CD4-positive, alpha-beta memory T cell (primary cell): ENCODE measurements at regions not wholly inside any gene's neighbourhood (a gene's known extent, or its start where the extent isn't known, plus 50 kb on each side); places are given as distances from the start of the nearest gene placed in this dataset.

Source experiments
- CTCF ChIA-PET: fragments of 350-600 bp; sonication (Branson Sonifier 250); formaldehyde crosslinking; loops from one replicate; lab custom pipeline; 2021; ENCODE audit warnings: inconsistent platforms; ENCODE audit not compliant: partially characterized antibody; lab: Charles Lee
- POLR2A ChIA-PET: fragments of 350-600 bp; sonication (Branson Sonifier 250); formaldehyde crosslinking; loops from one replicate; lab custom pipeline; 2021; ENCODE audit not compliant: partially characterized antibody; lab: Charles Lee
- DNase-seq, 5 donors: peaks; one replicate each; pipeline versions ENCODE4 v3.0.0 to v3.0.0-alpha.2; 2020 to 2022; ENCODE audit warnings: mixed read lengths in 1 of 5
- H3K27ac ChIP-seq: one replicate; pipeline ENCODE4 v1.7.0; 2013; ENCODE audit warnings: low read depth, low read length
- H3K27me3 ChIP-seq: 2 replicates; pipeline ENCODE4 v1.7.0; 2013; ENCODE audit warnings: mild to moderate bottlenecking, low read length, moderate library complexity; ENCODE audit not compliant: insufficient read depth
- H3K36me3 ChIP-seq: 2 replicates; pipeline ENCODE4 v1.7.0; 2013; ENCODE audit warnings: mild to moderate bottlenecking, low read length, moderate library complexity; ENCODE audit not compliant: insufficient read depth
- H3K4me1 ChIP-seq: 2 replicates; pipeline ENCODE4 v1.7.0; 2013; ENCODE audit warnings: mild to moderate bottlenecking, low read length, moderate library complexity; ENCODE audit not compliant: insufficient read depth
- H3K4me3 ChIP-seq, 2 donors: one replicate each; pipeline ENCODE4 v1.7.0; 2013; ENCODE audit warnings: low read length in 2 of 2, mild to moderate bottlenecking in 1 of 2
- H3K9me3 ChIP-seq, 2 donors: one replicate each; pipeline ENCODE4 v1.7.0; 2013; ENCODE audit warnings: low read length in 2 of 2, control low read depth in 1 of 2; ENCODE audit not compliant: control insufficient read depth in 1 of 2
- H3K27ac Mint-ChIP-seq, 7 donors: one replicate each; pipeline ENCODE4 v1.8.0; 2020 to 2021; ENCODE audit warnings: mixed read lengths in 7 of 7, mild to moderate bottlenecking in 6 of 7, inconsistent platforms in 3 of 7, moderate library complexity in 3 of 7
- H3K27me3 Mint-ChIP-seq, 2 donors: one replicate each; pipeline ENCODE4 v1.8.0; 2020 to 2021; ENCODE audit warnings: mixed read lengths in 2 of 2
- H3K36me3 Mint-ChIP-seq, 2 donors: one replicate each; pipeline ENCODE4 v1.8.0; 2020 to 2021; ENCODE audit warnings: mixed read lengths in 2 of 2, inconsistent platforms in 1 of 2, mild to moderate bottlenecking in 1 of 2
- H3K4me1 Mint-ChIP-seq, 4 donors: one replicate each; pipeline ENCODE4 v1.8.0; 2020 to 2021; ENCODE audit warnings: mixed read lengths in 4 of 4, mild to moderate bottlenecking in 1 of 4
- H3K4me3 Mint-ChIP-seq, 8 donors: one replicate each; pipeline ENCODE4 v1.8.0; 2020 to 2021; ENCODE audit warnings: mixed read lengths in 8 of 8, mild to moderate bottlenecking in 7 of 8, moderate library complexity in 6 of 8, inconsistent platforms in 3 of 8
- H3K9me3 Mint-ChIP-seq, 8 donors: one replicate each; pipeline ENCODE4 v1.8.0; 2020 to 2021; ENCODE audit warnings: mixed read lengths in 8 of 8, mild to moderate bottlenecking in 5 of 8, inconsistent platforms in 3 of 8, moderate library complexity in 1 of 8
- intact Hi-C: fragments of 100-400 bp; cut with micrococcal nuclease; formaldehyde crosslinking; loops from one replicate; pipeline ENCODE4 v1.15.1; 2023

DNA sequence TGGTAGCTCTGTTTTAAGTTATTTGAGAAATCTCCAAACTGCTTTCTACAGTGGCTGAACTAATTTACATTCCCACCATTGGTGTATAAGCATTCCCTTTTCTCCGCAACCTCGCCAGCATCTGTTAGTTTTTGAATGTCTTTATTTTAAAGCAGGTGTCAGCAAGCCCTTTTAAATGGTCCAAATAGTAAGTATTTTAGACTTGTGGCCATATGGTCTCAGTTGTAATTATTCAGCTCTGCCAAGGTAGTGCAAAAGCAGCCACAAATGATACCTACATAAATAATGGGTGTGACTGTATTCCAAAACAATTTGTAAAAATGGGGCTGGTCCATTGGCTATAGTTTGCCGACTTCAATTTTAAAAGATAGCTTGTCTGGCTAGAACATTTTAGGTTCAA, 58.7 kb upstream of the TMTC4 start:
- Mint-ChIP-seq H3K4me1 (peaks cover 0 to 4% (median 0%) of the 10 kb centered on the region in 4 donors), H3K27ac (no peak overlapping the region), H3K27me3 (peaks cover 16 to 17% of the 10 kb centered on the region in 2 donors), H3K36me3 (no peaks in the 10 kb centered on the region), H3K4me3 (no peak overlapping the region), H3K9me3 (peaks cover 0 to 7% (median 2%) of the 10 kb centered on the region in 8 donors)
- no peak for DNase-seq
- H3K4me3 ChIP-seq: no peak overlapping the region
- no peaks in the 10 kb centered on the region for H3K4me1 ChIP-seq
- ChIA-PET CTCF (interaction anchor here (2.5 kb wide), 1 partner anchor 9 kb away, joined by 11 read pairs; no protein-coding TSS in a partner anchor), POLR2A (no interaction called here)
- no peaks in the 10 kb centered on the region for H3K9me3 ChIP-seq
- intact Hi-C loops: no loop called here
- H3K27ac ChIP-seq: no peak overlapping the region
- no peaks in the 10 kb centered on the region for H3K36me3 ChIP-seq
- H3K27me3 ChIP-seq: no peaks in the 10 kb centered on the region

DNA sequence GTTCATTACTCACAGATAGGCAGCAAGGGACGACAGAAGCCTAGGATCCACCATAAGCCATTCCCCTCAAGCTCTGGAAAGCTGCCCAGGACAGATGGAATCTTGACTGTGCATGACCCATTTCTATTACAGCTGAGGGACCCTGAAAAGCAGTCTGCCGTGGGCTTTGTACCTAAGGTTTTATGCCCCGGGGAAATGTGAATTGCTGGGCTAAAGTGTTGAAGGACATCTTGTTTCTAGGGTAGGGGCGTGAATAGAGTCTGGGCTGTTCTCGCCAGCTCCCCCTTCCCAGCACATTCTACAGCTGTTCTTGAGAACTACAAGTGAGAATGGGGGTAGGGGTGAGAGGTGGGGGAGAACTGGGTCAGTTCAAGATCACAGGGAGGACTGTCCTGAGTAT, 53.6 kb upstream of the TMTC4 start:
- H3K9me3 ChIP-seq: no peaks in the 10 kb centered on the region
- no peak overlapping the region for H3K27ac Mint-ChIP-seq
- ChIA-PET CTCF (no interaction called here), POLR2A (no interaction called here)
- H3K4me1 Mint-ChIP-seq: peaks cover 0 to 4% (median 0%) of the 10 kb centered on the region in 4 donors
- no peak overlapping the region for H3K4me3 ChIP-seq
- H3K27me3 Mint-ChIP-seq: peaks cover 7 to 17% of the 10 kb centered on the region in 2 donors
- intact Hi-C loops: no loop called here
- no peaks in the 10 kb centered on the region for H3K36me3 Mint-ChIP-seq
- DNase-seq: no peak
- no peaks in the 10 kb centered on the region for H3K4me1 ChIP-seq
- no peak overlapping the region for H3K27ac ChIP-seq
- no peaks in the 10 kb centered on the region for H3K36me3 ChIP-seq
- no peaks in the 10 kb centered on the region for H3K27me3 ChIP-seq
- no peak overlapping the region for H3K4me3 Mint-ChIP-seq
- peaks cover 0 to 18% (median 9%) of the 10 kb centered on the region in 8 donors for H3K9me3 Mint-ChIP-seq

DNA sequence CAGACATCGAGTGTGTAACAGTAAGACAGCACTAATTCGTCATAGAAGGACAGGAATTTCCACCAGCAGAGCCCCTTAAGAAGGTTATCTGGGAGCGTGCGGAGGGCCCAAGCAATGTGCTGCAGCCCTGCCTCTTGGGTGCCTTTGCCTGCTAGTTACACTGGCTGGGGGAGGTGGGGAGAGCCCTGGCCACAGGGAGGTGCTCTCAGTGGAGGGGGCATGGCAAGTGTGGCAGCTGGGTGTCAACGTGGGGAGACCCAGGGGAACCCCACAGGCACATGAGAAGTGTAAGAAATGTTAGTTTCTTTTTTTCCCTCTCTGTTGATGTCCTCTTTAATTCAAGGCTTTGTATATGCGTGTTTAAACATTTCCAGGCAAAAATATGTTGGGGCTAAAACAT, 50.9 kb upstream of the TMTC4 start:
- Mint-ChIP-seq H3K27ac (no peak overlapping the region), H3K9me3 (peaks cover 0 to 21% (median 11%) of the 10 kb centered on the region in 8 donors), H3K4me3 (no peak overlapping the region), H3K36me3 (no peaks in the 10 kb centered on the region), H3K4me1 (peaks cover 0 to 4% (median 3%) of the 10 kb centered on the region in 4 donors), H3K27me3 (peaks cover 9 to 14% of the 10 kb centered on the region in 2 donors)
- Histone ChIP-seq H3K27me3 (no peaks in the 10 kb centered on the region), H3K9me3 (no peaks in the 10 kb centered on the region), H3K36me3 (no peaks in the 10 kb centered on the region), H3K4me3 (no peak overlapping the region), H3K27ac (no peak overlapping the region), H3K4me1 (no peaks in the 10 kb centered on the region)
- no peak for DNase-seq
- ChIA-PET POLR2A (no interaction called here), CTCF (interaction anchor here (2.8 kb wide), 1 partner anchor 8 kb away, joined by 11 read pairs; no protein-coding TSS in a partner anchor)
- intact Hi-C loops: no loop called here

DNA sequence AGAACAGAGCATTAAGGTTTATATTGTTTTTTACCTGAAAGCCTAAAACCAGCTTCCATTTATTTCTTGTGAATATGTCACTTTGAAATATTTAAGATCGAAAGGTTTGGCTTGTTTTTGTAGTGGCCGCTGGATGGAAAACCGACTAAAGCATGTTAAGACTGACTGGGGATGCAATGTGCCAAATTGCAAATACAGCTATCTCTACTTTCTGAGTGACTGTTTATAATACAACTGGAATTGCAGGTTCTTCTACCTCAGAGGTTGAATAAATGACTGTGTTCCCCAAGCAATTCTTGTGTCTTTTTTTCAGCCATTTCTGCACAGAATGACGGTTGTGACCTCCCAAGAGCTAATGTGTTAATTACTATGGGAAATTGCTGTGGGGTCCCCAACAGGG, 50.0 kb upstream of the TMTC4 start:
- Mint-ChIP-seq H3K4me1 (peaks cover 0 to 4% (median 3%) of the 10 kb centered on the region in 4 donors), H3K27me3 (peaks cover 7 to 15% of the 10 kb centered on the region in 2 donors), H3K4me3 (no peak overlapping the region), H3K27ac (no peak overlapping the region), H3K9me3 (peaks cover 0 to 26% (median 16%) of the 10 kb centered on the region in 8 donors), H3K36me3 (no peaks in the 10 kb centered on the region)
- CTCF ChIA-PET: interaction anchor here (1.0 to 2.8 kb wide), 3 partner anchors 9 to 15 kb away, joined by 3 to 11 read pairs (median 11); no protein-coding TSS in a partner anchor
- Histone ChIP-seq H3K27ac (no peak overlapping the region), H3K9me3 (no peaks in the 10 kb centered on the region), H3K36me3 (no peaks in the 10 kb centered on the region), H3K4me1 (no peaks in the 10 kb centered on the region), H3K4me3 (no peak overlapping the region), H3K27me3 (no peaks in the 10 kb centered on the region)
- POLR2A ChIA-PET: no interaction called here
- intact Hi-C loops: no loop called here
- DNase-seq: no peak
